GM21529 (cell line): ENCODE measurements at regions not wholly inside any gene's neighbourhood (a gene's known extent, or its start where the extent isn't known, plus 50 kb on each side); places are given as distances from the start of the nearest gene placed in this dataset.

Experiments used
- ATAC-seq: cut with Tn5 transposase; IDR thresholded peaks from one replicate; pipeline ENCODE4 v1.9.1; 2021; ENCODE audit not compliant: unreplicated experiment

GRCh38 chr2:81940266-81940955, 1635.9 kb upstream of the LRRTM1 start:
- ATAC-seq, result no peak

DNA sequence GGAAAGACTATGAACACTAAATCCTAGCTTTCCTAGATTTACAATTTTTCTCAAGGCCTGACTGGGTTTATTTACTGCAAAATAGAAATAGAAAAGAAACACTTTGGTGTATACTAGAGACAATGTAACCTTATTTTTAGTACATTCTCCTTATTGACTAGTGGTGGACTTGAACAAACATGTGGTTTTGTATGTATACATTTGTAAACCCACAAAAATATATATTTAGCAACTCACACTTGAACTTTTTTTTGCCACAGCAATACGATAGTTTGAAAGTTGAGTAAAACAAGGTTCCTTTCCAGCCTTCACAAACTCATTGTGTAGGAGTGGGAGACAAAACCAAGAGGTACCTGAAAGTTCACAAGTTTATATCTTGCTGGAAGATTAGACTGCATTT, 1633.4 kb upstream of the LRRTM1 start:
- no peak for ATAC-seq

DNA sequence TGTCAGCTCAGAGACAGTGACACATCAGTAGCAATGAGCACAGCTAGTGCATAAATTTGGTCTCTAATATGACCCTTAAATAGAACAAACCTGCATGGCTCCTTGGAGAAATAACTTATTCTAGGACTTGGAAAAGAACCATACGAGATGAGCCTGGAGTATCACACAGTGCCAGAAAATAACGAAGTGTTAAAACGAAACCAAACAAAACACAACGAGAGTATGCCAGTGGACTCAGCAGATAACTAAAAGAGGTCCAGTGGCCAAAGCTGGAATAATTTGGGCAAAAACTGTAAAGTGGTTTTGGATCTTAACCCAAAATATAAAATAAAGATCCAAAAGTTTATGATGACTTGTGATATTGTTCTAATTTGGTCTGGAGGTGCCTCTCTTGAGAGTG, 1599.0 kb upstream of the LRRTM1 start:
- ATAC-seq, result no peak

DNA sequence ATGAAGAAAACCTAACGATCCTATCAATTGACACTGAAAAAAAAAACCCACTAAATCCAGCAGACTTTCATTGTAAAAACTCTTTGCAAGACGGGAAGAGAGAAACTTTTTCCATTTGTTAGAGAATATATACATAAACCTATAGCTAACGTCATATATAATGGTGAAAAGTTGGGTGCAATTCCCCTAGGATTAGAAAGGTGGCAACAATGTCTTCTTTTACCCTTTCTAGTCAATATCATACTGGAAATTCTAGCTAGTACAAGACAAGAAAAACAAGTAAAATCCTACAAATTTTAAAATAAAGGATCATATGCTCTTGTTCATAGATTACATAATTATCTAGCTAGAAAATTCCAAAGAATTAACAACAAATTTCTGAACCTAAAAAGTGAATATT, 1596.5 kb upstream of the LRRTM1 start:
- no peak for ATAC-seq

DNA sequence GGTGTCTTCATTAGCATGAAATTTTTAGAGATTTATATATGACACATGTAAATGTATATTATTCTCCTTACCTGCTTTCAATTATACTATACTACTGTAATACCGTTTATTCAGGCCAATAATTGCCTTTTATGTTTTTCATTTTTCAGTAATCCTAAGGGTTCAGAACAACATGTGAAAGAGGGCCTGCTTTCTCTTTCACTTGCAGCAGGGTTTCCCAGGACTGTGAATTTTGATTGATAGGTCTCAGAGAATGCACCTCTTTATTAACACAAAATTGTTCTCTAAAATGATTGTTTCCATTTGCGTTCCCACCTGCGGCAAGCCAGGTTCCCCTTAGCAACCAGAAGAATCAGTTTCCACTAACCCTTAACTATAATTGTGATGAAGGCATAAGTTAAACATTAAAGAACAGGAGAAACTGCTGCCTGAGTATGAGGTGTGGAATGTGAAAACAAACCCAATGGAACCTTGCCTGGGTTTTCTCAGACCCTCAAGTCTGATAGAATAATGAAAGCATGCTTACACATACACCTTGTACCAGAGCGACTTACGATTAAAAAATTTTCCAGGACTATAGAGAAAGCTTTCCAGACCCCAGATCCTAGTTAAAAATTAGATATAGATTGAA, 1591.2 kb upstream of the LRRTM1 start:
- ATAC-seq, result no peak

DNA sequence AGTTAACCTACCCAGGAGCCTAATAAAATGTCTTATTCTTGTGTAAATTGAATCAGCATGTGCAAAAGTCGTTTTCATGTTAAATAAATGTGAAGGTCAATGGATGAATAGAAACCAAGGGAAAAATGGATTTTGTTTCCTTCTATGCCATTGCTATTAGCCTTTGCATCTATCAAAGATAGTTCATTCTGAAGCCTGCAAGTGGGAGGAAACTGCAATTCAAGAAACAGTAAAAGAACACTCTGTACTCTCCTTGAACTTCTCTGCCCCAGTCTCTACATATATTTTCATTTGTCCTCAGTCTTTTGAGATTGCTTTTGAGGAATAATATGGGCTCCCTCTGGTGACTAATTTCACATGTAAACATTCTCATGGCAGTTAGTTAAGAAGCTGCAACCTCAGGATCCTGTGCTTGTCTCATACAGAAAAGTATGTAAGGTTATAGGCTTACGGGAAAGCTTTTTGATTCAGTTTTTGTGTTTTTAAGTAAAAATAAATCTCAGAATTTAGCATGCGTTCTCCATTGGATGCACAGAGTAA, 1590.0 kb upstream of the LRRTM1 start:
- no peak for ATAC-seq

DNA sequence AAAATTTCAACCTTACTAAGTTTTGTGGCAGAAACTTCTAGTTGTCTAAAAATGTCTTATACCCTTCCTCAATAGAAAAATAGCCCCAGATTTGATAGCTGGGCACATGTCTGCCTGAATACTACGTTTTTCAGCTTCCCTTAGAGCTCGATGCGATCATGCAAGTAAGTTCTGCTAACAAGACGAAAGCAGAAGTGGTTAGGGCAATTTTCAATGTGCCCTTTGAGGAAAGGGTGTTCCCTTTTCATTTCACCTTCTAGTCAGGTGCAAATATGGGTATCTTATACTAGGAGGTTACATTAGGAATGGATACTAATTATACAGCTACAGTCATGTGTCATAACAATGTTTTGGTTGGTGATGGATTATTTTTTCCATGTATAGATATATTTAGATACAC, 1572.1 kb upstream of the LRRTM1 start:
- no peak for ATAC-seq

GRCh38 chr2:81872006-81872405, 1567.5 kb upstream of the LRRTM1 start:
- ATAC-seq, result no peak

DNA sequence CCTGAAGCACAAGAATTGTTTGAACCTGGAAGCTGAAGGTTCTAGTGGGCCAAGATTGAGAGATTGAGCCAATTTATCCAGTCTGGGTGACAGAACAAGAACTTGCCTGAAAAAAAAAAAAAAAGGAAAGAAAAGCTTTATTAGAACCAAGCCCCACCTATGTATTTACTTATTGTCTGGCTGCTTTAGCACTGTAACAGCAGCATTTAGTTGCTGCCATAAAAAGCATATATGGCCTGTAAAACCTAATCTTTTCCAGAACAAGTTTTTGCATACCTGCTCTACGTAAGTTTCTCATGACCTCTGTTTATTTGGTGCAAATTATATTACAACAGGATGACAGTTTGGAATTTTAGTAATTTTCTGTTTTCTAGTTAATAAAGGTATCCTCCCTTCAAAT, 1565.6 kb upstream of the LRRTM1 start:
- no peak for ATAC-seq

DNA sequence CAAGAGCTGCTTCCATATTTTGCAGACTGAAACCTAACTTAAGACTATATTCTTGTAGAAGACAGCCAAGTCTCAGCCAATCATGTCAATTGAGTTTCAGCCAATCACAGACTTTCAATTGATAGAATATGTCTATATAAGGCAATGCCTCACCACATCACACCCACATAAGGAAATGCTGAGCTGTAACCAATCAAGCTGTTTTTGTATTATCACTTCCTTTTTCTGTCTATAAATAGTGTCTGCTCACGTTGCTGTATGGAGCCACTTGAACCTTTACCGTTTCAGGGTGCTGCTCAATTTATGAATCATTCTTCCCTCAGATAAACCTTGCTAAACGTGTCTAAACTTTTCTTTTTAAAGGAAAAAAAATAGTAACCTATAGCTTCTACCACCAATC, 1554.4 kb upstream of the LRRTM1 start:
- no peak for ATAC-seq

GRCh38 chr2:81853341-81853740, 1548.8 kb upstream of the LRRTM1 start:
- no peak for ATAC-seq

DNA sequence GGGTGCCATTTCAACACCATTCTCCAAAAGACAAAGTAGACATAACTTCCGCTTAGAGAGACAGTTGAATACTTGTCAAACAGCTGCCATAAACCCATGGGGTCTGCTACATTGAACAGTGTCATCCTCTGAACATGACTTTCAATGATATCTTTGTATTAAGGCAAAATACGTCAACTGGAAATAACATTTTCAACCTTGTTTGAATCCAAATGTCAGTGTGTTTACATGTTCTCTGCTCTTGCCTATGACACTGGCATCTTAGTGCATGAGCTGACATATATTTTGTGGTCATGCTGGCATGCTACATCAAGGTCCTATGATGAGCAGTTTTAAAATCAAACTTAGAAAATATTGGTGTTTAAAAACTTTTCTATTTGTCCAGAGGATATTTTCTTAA, 1548.1 kb upstream of the LRRTM1 start:
- no peak for ATAC-seq

GRCh38 chr2:81839780-81840179, 1535.2 kb upstream of the LRRTM1 start:
- no peak for ATAC-seq

GRCh38 chr2:81835321-81836000, 1530.9 kb upstream of the LRRTM1 start:
- no peak for ATAC-seq

- no peak for ATAC-seq
These were observed 1482.3 kb upstream of the LRRTM1 start for GRCh38 chr2:81786811-81787210.

GRCh38 chr2:81767187-81767912, 1462.8 kb upstream of the LRRTM1 start:
- no peak for ATAC-seq

DNA sequence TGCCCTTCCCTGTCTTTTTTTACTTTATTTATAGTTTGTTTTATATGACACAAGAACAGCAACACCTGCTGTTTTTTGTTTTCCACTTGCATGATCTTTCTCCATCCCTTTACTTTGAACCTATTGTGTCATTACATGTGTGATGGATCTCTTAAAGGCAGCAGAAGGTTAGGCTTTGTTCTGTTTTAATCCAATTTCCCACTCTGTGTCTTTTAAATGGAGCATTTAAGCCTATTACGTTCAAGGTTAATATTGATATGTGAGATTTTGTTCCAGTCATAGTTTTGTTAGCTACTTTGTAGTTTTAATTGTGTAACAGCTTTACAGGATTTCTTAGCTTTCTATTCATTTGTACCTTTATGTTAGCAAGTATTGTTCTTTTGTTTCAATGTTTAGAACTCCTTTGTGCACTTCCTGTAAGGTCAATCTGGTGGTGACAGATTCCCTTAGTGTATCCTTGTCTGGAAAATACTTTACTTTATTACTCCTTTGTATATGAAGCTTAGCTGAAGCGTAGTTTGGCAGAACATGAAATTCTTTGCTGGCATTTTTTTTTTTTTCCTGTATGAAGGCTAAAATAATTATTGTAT, 1443.0 kb upstream of the LRRTM1 start:
- no peak for ATAC-seq

DNA sequence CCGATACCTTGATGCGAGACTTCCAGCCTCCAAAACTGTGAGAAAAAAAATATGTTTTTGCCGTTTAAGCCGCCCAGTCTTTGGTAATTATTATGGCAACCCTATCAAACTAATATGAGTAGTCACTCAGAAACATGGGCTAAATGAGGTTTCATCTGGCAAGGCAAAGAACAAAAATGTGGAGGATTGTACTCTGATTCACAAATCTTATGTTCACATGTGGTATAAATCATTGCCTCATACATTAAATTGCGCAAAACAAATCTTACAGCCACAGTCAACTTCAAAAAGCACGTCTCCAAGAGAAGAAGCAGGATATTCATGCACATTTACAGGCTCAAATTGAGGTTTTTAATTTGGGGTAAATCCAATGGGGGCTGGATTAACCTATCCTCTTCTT, 1435.4 kb upstream of the LRRTM1 start:
- ATAC-seq, result no peak

- no peak for ATAC-seq
These were observed 1430.4 kb upstream of the LRRTM1 start for GRCh38 chr2:81734981-81735380.

DNA sequence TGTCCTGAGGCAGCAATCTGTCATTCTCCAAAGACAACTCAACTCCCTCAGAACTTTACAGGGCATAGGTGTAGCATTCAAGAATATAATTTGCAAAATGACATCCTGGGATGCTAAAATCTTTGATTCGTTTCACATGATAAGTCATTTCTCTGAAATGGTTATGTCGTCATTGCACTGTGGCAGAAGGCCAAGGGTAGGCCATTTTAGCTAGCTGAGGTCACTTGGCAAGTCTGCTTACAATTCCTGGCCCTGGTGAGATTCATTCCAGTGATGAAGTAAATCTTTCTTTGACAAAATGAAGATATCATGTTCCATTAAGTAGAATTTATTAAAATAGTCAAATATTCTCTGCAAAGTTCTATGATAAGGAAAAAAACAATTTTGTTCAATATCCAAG, 1410.3 kb upstream of the LRRTM1 start:
- no peak for ATAC-seq

DNA sequence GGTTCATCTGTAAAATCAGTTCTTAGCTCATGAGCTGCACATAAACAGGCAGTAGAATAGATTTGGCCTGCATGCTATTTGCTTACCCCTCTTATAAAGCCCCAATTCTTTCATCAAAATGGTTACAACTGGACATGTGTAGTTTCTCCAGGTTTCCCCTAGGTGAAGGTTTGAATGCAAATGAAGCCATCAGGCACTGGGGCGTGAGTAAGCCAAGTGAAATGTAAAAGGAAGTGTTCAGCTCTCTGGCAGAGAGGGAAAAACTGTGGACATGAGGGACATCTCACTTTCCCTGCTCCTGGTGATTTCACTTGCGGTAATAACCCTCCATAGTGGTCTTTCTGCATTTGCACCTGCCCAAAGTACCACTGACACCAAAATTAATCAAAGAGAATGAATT, 1402.3 kb upstream of the LRRTM1 start:
- no peak for ATAC-seq
